K562 (cell line): ENCODE measurements at regions not wholly inside any gene's neighbourhood (a gene's known extent, or its start where the extent isn't known, plus 50 kb on each side); places are given as distances from the start of the nearest gene placed in this dataset.

Source experiments
- ATAC-seq: fragments of 200-7000 bp; cut with Tn5 transposase; 3 replicates; pipeline ENCODE4 v1.9.1; 2020; ENCODE audit warnings: moderate library complexity
- BruUV-seq: library from RNA; stranded (reverse); fragments of 400-500 nt; replicated peaks from 2 replicates; lab custom pipeline; 2021; lab: Mats Ljungman, UMichigan
- CTCF ChIA-PET: fragments of 300-600 bp; formaldehyde crosslinking; extraction: SDS; loops from one replicate; lab custom pipeline; 2021; ENCODE audit warnings: low intra/inter-chr PET ratio; lab: Yijun Ruan, JAX
- POLR2A ChIA-PET: fragments of 300-600, 350-650 bp; sonication (Branson Sonifier 250); formaldehyde crosslinking; extraction: SDS; loops from one replicate; lab custom pipeline; 2021; ENCODE audit warnings: antibody characterized with exemption, inconsistent platforms; lab: Yijun Ruan, JAX
- DNase-seq, 4 experiments: peaks; one replicate each; pipeline versions ENCODE4 v3.0.0 to v3.0.0-alpha.2; 2011 to 2018; ENCODE audit warnings: low spot score in 3 of 4, mixed read lengths in 3 of 4; ENCODE audit errors: extremely low read depth in 1 of 4
- FAIRE-seq: peaks from 2 replicates; lab custom pipeline; 2011; peaks lifted over from hg19 to GRCh38; lab: Jason Lieb, UNC
- H2AFZ ChIP-seq: 2 replicates; pipeline ENCODE4 v1.6.0; 2011; ENCODE audit warnings: low read depth, low read length, control low read depth, inconsistent platforms
- H3K27ac ChIP-seq: fragments of 200-600 bp; 3 replicates; pipeline ENCODE4 v1.8.0; 2011; ENCODE audit warnings: low read depth, mild to moderate bottlenecking, control low read depth, inconsistent platforms, low read length, moderate library complexity, mixed read lengths; ENCODE audit errors: extremely low read depth
- H3K27me3 ChIP-seq, 2 experiments: fragments of 300-600 bp in 1 of 2; 2 replicates in 1 of 2; 3 replicates in 1 of 2; pipeline versions ENCODE4 v1.6.0 to v1.8.0; 2011; ENCODE audit warnings: inconsistent platforms in 2 of 2, low read length in 2 of 2, mild to moderate bottlenecking in 1 of 2, mixed read lengths in 1 of 2, moderate library complexity in 1 of 2; ENCODE audit not compliant: control insufficient read depth in 2 of 2, insufficient read depth in 2 of 2
- H3K36me3 ChIP-seq: fragments of 300-600 bp; 3 replicates; pipeline ENCODE4 v1.8.0; 2011; ENCODE audit warnings: mild to moderate bottlenecking, low read length, inconsistent platforms; ENCODE audit not compliant: control insufficient read depth, insufficient read depth
- H3K4me1 ChIP-seq, 2 experiments: fragments of 200-600 bp in 1 of 2; replicated peaks in 1 of 2; 2 replicates in 1 of 2; 3 replicates in 1 of 2; pipeline versions ENCODE4 v1.5.1 to v1.8.0; 2011; ENCODE audit warnings: inconsistent platforms in 2 of 2, low read length in 2 of 2, mild to moderate bottlenecking in 1 of 2, mixed read lengths in 1 of 2, moderate library complexity in 1 of 2; ENCODE audit not compliant: control insufficient read depth in 2 of 2, insufficient read depth in 2 of 2
- H3K4me2 ChIP-seq: 2 replicates; pipeline ENCODE4 v1.6.1; 2011; ENCODE audit warnings: low read length, control low read depth, inconsistent platforms, mixed read lengths; ENCODE audit not compliant: insufficient read depth
- H3K4me3 ChIP-seq: fragments of 200-600 bp; sonication (generic), shearing (Covaris generic); 2 replicates; pipeline ENCODE4 v1.5.1; 2016; ENCODE audit warnings: control low read depth, inconsistent platforms
- H3K79me2 ChIP-seq: fragments of 200-600 bp; 3 replicates; pipeline ENCODE4 v1.8.0; 2011; ENCODE audit warnings: low read length, inconsistent platforms; ENCODE audit not compliant: control insufficient read depth, insufficient read depth
- H3K9ac ChIP-seq, 2 experiments: 2 replicates each; pipeline versions ENCODE4 v1.6.0 to v1.6.1; 2011; ENCODE audit warnings: low read depth in 2 of 2, low read length in 2 of 2, control low read depth in 1 of 2, inconsistent platforms in 1 of 2, mild to moderate bottlenecking in 1 of 2, mixed read lengths in 1 of 2; ENCODE audit not compliant: insufficient read depth in 1 of 2
- H3K9me1 ChIP-seq: one replicate; pipeline ENCODE4 v1.6.0; 2011; ENCODE audit warnings: inconsistent platforms, mild to moderate bottlenecking, low read length, moderate library complexity; ENCODE audit not compliant: control insufficient read depth, insufficient read depth
- H3K9me3 ChIP-seq: replicated peaks from 2 replicates; pipeline ENCODE4 v1.5.1; 2011; ENCODE audit warnings: low read depth, low read length, inconsistent platforms; ENCODE audit not compliant: control insufficient read depth, insufficient read depth
- H4K20me1 ChIP-seq: replicated peaks from 2 replicates; pipeline ENCODE4 v1.6.1; 2011; ENCODE audit warnings: low read length, inconsistent platforms, mixed read lengths; ENCODE audit not compliant: control insufficient read depth, insufficient read depth
- BDP1 ChIP-seq: IDR thresholded peaks from 3 replicates; pipeline ENCODE4 v1.6.1; 2011; ENCODE audit not compliant: insufficient read length, insufficient read depth
- ILF3 ChIP-seq: fragments of 450-650 bp; IDR thresholded peaks from 2 replicates; pipeline ENCODE4 v1.6.1; 2018; ENCODE audit warnings: antibody characterized with exemption, mild to moderate bottlenecking, moderate library complexity, borderline replicate concordance
- L3MBTL2 ChIP-seq: fragments of 450-650 bp; IDR thresholded peaks from 2 replicates; pipeline ENCODE4 v1.6.1; 2016; ENCODE audit warnings: mild to moderate bottlenecking, moderate library complexity
- SMARCA4 ChIP-seq: fragments of 450-650 bp; IDR thresholded peaks from 2 replicates; pipeline ENCODE4 v1.6.1; 2016
- TCF3 ChIP-seq: sonication (generic); formaldehyde crosslinking; IDR thresholded peaks from 2 replicates; pipeline ENCODE4 v1.4.0; 2020; ENCODE audit warnings: mild to moderate bottlenecking, missing genetic modification reagents
- TGIF2 ChIP-seq: sonication (generic); formaldehyde crosslinking; IDR thresholded peaks from 2 replicates; pipeline ENCODE4 v1.8.1; 2022; ENCODE audit warnings: mild to moderate bottlenecking, missing genetic modification reagents, moderate library complexity
- ZNF140 ChIP-seq: fragments of 250-450 bp; sonication (Bioruptor Pico); IDR thresholded peaks from 2 replicates; pipeline ENCODE4 v1.8.0; 2021; ENCODE audit warnings: moderate library complexity, mild to moderate bottlenecking, inconsistent platforms
- ZNF347 ChIP-seq: fragments of 450-650 bp; formaldehyde crosslinking; IDR thresholded peaks from 2 replicates; pipeline ENCODE4 v1.4.0; 2020; ENCODE audit warnings: low read depth, mild to moderate bottlenecking, moderate library complexity
- ZSCAN29 ChIP-seq: fragments of 450-650 bp; IDR thresholded peaks from 2 replicates; pipeline ENCODE4 v1.6.1; 2017
- WGBS: fragments of 100-300 bp; shearing (Covaris generic); methylation state at CpG from one replicate; pipeline ENCODE4 v1.1.6; 2016; ENCODE audit warnings: low coverage, mixed read lengths; ENCODE audit not compliant: insufficient coverage; ENCODE audit errors: missing lambda C conversion rate; 5-methylcytosine and 5-hydroxymethylcytosine counted together
- in situ Hi-C: fragments of 300-500 bp; cut with MboI; formaldehyde crosslinking; loops from 4 replicates; pipeline ENCODE4 v1.15.0; 2018; ENCODE audit warnings: inconsistent platforms, mixed read lengths
- intact Hi-C: fragments of 100-400 bp; cut with micrococcal nuclease; formaldehyde crosslinking; loops from 2 replicates; pipeline ENCODE4 v1.14.2; 2022
- TF ChIP-seq, protein P1 (sequence below): fragments of 250-450 bp; sonication (Bioruptor Pico); IDR thresholded peaks from 2 replicates; pipeline ENCODE4 v1.5.0; 2020; ENCODE audit warnings: mild to moderate bottlenecking, borderline replicate concordance

DNA sequence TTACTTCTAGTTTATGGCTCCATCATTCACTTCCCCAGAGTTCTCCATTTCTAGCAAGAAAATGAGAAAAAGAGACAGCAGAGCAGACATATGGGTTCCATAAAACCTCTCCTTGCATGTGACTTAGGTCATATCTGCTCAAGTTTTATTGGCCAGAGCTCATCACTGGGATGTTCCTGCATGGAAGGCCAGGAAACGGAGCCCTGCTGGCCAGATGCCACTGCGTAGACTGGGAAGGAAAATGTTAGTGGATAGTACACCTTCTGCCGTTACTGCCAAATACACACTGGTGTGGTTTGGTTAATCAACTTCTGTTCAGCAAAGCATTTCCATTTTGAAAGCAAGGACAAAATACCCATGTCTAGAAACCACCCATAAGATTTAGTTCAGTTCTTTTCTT, 220.6 kb upstream of the TSHZ2 start:
- DNase-seq: no peak
- no TSS peak for BruUV-seq
- ATAC-seq: no peak
- Histone ChIP-seq H2AFZ (no peak overlapping the region), H4K20me1 (no peaks in the 10 kb centered on the region), H3K27ac (no peak overlapping the region), H3K4me3 (no peak overlapping the region)
- WGBS: 0% methylated on average over 3 of the region's 3 CpGs
- TF ChIP-seq SMARCA4 (no peak), TCF3 (no peak), BDP1 (no peak), ILF3 (no peak), ZNF347 (CRISPR knock-in tag) (no peak), L3MBTL2 (no peak), TGIF2 (CRISPR knock-in tag) (no peak), ZSCAN29 (no peak), ZNF140 (CRISPR knock-in tag) (no peak)
- TF ChIP-seq, protein P1, sequence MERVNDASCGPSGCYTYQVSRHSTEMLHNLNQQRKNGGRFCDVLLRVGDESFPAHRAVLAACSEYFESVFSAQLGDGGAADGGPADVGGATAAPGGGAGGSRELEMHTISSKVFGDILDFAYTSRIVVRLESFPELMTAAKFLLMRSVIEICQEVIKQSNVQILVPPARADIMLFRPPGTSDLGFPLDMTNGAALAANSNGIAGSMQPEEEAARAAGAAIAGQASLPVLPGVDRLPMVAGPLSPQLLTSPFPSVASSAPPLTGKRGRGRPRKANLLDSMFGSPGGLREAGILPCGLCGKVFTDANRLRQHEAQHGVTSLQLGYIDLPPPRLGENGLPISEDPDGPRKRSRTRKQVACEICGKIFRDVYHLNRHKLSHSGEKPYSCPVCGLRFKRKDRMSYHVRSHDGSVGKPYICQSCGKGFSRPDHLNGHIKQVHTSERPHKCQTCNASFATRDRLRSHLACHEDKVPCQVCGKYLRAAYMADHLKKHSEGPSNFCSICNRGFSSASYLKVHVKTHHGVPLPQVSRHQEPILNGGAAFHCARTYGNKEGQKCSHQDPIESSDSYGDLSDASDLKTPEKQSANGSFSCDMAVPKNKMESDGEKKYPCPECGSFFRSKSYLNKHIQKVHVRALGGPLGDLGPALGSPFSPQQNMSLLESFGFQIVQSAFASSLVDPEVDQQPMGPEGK (CRISPR knock-in tag): no peak
- TF ChIP-seq, all 486 proteins: peak for 0
- H3K27me3 ChIP-seq: no peaks in the 10 kb centered on the region
- no peaks in the 10 kb centered on the region for H3K9me3 ChIP-seq
- no peak for FAIRE-seq
- no peaks in the 10 kb centered on the region for H3K9me1 ChIP-seq
- POLR2A ChIA-PET: no interaction called here
- intact Hi-C loops: no loop called here
- CTCF ChIA-PET: interaction anchor here (0.6 kb wide), 1 partner anchor 193 kb away, joined by 3 read pairs; no protein-coding TSS in a partner anchor
- no peaks in the 10 kb centered on the region for H3K36me3 ChIP-seq
- H3K4me2 ChIP-seq: no peak overlapping the region
- in situ Hi-C loops: no loop called here
- H3K79me2 ChIP-seq: no peaks in the 10 kb centered on the region
- no peak overlapping the region for H3K9ac ChIP-seq
- H3K4me1 ChIP-seq: no peaks in the 10 kb centered on the region
